Activated CD4-positive, alpha-beta memory T cell treated with anti-CD3 and anti-CD28 coated beads for 36 hours (primary cell): ENCODE measurements at regions not wholly inside any gene's neighbourhood (a gene's known extent, or its start where the extent isn't known, plus 50 kb on each side); places are given as distances from the start of the nearest gene placed in this dataset.
"Not testable (repeated sequence)": the region's sequence is repeated elsewhere in the genome, so short reads cannot be mapped to it uniquely, and the experiment has no call there.

Source experiments
- CTCF ChIA-PET: fragments of 350-600 bp; sonication (Branson Sonifier 250); formaldehyde crosslinking; loops from one replicate; lab custom pipeline; 2021; ENCODE audit warnings: antibody characterized with exemption, inconsistent platforms; lab: Charles Lee
- POLR2A ChIA-PET: fragments of 350-600 bp; sonication (Branson Sonifier 250); formaldehyde crosslinking; loops from one replicate; lab custom pipeline; 2021; ENCODE audit warnings: antibody characterized with exemption; lab: Charles Lee
- DNase-seq: peaks from one replicate; pipeline ENCODE4 v3.0.0-alpha.2; 2020
- H3K27ac Mint-ChIP-seq: one replicate; pipeline ENCODE4 v1.8.0; 2021; ENCODE audit warnings: mixed read lengths
- H3K27me3 Mint-ChIP-seq: one replicate; pipeline ENCODE4 v1.8.0; 2021; ENCODE audit warnings: mixed read lengths
- H3K36me3 Mint-ChIP-seq: one replicate; pipeline ENCODE4 v1.8.0; 2021; ENCODE audit warnings: mixed read lengths
- H3K4me1 Mint-ChIP-seq: one replicate; pipeline ENCODE4 v1.8.0; 2021; ENCODE audit warnings: low read depth, mixed read lengths
- H3K4me3 Mint-ChIP-seq: one replicate; pipeline ENCODE4 v1.8.0; 2021; ENCODE audit warnings: mild to moderate bottlenecking, mixed read lengths
- H3K9me3 Mint-ChIP-seq: one replicate; pipeline ENCODE4 v1.8.0; 2021; ENCODE audit warnings: mixed read lengths
- intact Hi-C: fragments of 100-400 bp; cut with micrococcal nuclease; formaldehyde crosslinking; loops from one replicate; pipeline ENCODE4 v1.15.1; 2023

GRCh38 chr16:65819136-65819898 is 547.2 kb upstream of the CDH5 start:
- ChIA-PET POLR2A (no interaction called here), CTCF (no interaction called here)
- intact Hi-C loops, result no loop called here
- DNase-seq, result no peak
- Mint-ChIP-seq H3K27ac (no peak overlapping the region), H3K4me1 (no peaks in the 10 kb centered on the region), H3K9me3 (peaks cover 3% of the 10 kb centered on the region), H3K27me3 (no peaks in the 10 kb centered on the region), H3K36me3 (no peaks in the 10 kb centered on the region), H3K4me3 (no peak overlapping the region)

DNA sequence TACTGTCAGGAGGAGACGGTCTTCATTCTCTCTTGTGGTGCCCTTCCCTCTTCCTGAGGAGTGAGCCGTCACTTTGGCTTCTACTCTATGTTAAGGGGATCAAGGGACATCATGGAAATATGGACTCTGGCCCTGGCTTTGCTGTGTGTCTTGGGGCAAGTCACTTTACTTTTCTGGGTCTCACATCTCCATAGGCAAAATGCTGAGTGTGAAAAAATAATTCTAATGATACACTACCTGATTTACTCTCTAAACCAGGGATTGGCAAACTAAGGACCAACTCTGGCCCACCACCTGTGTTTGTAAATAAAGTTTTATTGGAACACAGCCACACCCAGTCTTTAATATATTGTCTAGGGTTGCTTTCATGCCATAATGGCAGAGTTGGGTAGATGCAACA is 548.7 kb upstream of the CDH5 start:
- ChIA-PET POLR2A (no interaction called here), CTCF (no interaction called here)
- peaks cover 3% of the 10 kb centered on the region for H3K9me3 Mint-ChIP-seq
- H3K27ac Mint-ChIP-seq, result no peak overlapping the region
- H3K4me3 Mint-ChIP-seq, result no peak overlapping the region
- H3K4me1 Mint-ChIP-seq, result no peaks in the 10 kb centered on the region
- H3K27me3 Mint-ChIP-seq, result no peaks in the 10 kb centered on the region
- intact Hi-C loops, result no loop called here
- H3K36me3 Mint-ChIP-seq, result no peaks in the 10 kb centered on the region
- no peak for DNase-seq

DNA sequence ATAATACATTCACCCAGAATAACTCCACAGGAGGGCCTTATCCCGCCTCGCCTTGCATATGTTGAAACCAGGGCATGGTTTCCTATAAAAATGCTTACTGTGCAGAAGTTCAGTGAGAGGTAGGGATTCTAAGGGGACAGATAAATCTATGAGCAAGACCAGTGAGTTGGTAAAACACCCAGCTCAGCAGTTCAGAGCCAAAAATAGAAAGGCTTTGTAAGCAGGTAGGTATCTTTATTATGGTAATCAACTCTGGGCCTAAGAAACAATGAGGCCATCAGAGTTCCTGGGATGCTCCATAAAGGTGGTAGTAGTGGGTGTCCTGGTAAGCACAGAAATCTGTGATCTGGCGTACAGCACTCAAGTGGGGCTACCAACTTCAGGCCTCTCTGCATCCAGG is 549.4 kb upstream of the CDH5 start:
- POLR2A ChIA-PET, result no interaction called here
- no peak overlapping the region for H3K27ac Mint-ChIP-seq
- H3K27me3 Mint-ChIP-seq, result no peaks in the 10 kb centered on the region
- DNase-seq, result no peak
- H3K36me3 Mint-ChIP-seq, result no peaks in the 10 kb centered on the region
- H3K4me3 Mint-ChIP-seq, result no peak overlapping the region
- intact Hi-C loops, result no loop called here
- CTCF ChIA-PET, result no interaction called here
- peaks cover 3% of the 10 kb centered on the region for H3K9me3 Mint-ChIP-seq
- H3K4me1 Mint-ChIP-seq, result no peaks in the 10 kb centered on the region

DNA sequence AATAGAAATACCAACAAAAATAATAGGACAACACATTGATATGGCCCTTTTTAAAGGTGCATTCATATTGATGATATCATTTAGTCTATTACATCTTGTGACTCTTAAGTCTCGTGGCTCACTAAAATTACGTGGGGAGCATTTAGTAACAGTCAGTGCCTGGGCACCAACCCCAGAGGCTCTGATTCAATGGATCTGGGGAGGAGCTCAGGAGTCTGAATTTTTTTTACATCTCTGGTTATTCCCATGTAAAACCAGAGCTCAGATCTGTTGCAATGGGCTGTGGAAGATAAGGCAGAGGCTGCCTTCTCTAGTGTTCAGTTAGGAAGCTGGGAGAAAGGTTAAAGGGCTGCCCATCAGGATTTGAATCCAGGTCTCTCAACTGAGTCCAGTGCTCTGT is 549.9 kb upstream of the CDH5 start:
- ChIA-PET CTCF (no interaction called here), POLR2A (no interaction called here)
- DNase-seq, result no peak
- H3K9me3 Mint-ChIP-seq, result peaks cover 3% of the 10 kb centered on the region
- no peaks in the 10 kb centered on the region for H3K36me3 Mint-ChIP-seq
- H3K27ac Mint-ChIP-seq, result no peak overlapping the region
- H3K4me1 Mint-ChIP-seq, result no peaks in the 10 kb centered on the region
- no peaks in the 10 kb centered on the region for H3K27me3 Mint-ChIP-seq
- H3K4me3 Mint-ChIP-seq, result no peak overlapping the region
- intact Hi-C loops, result no loop called here

DNA sequence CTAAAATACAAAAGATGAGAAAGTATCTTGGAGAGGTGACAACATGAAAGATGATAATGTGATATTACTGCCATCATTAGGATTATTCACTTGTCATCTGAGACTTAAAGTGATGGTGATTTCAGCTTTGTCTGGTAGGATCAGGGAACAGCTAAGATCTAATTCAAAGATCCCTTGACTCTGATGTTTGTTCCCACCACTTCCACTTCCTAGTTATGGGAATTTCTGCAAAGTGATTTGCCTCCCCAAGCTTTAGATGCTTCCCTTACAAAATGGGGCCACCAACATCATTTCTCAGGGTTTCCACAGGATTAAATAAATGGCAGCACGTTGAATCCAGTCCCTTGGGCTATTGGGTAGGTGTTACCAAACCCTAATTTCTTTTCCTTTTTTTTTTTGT is 550.8 kb upstream of the CDH5 start:
- POLR2A ChIA-PET, result no interaction called here
- H3K27ac Mint-ChIP-seq, result no peak overlapping the region
- H3K4me3 Mint-ChIP-seq, result no peak overlapping the region
- no peaks in the 10 kb centered on the region for H3K4me1 Mint-ChIP-seq
- intact Hi-C loops, result no loop called here
- CTCF ChIA-PET, result no interaction called here
- DNase-seq, result no peak
- H3K36me3 Mint-ChIP-seq, result no peaks in the 10 kb centered on the region
- H3K27me3 Mint-ChIP-seq, result no peaks in the 10 kb centered on the region
- H3K9me3 Mint-ChIP-seq, result peaks cover 3% of the 10 kb centered on the region

GRCh38 chr16:65813879-65814278 is 552.6 kb upstream of the CDH5 start:
- CTCF ChIA-PET, H3K36me3 Mint-ChIP-seq, H3K4me3 Mint-ChIP-seq, DNase-seq, H3K27me3 Mint-ChIP-seq, POLR2A ChIA-PET, H3K27ac Mint-ChIP-seq, H3K4me1 Mint-ChIP-seq, intact Hi-C loops, H3K9me3 Mint-ChIP-seq: not testable (repeated sequence)

GRCh38 chr16:65809627-65810026 is 556.9 kb upstream of the CDH5 start:
- H3K4me1 Mint-ChIP-seq, result no peaks in the 10 kb centered on the region
- no peaks in the 10 kb centered on the region for H3K36me3 Mint-ChIP-seq
- intact Hi-C loops, result no loop called here
- ChIA-PET POLR2A (interaction anchor here (0.6 kb wide), 1 partner anchor 193 kb away, joined by 3 read pairs; no protein-coding TSS in a partner anchor), CTCF (no interaction called here)
- H3K9me3 Mint-ChIP-seq, result no peaks in the 10 kb centered on the region
- no peak for DNase-seq
- no peaks in the 10 kb centered on the region for H3K27me3 Mint-ChIP-seq
- H3K4me3 Mint-ChIP-seq, result no peak overlapping the region
- no peak overlapping the region for H3K27ac Mint-ChIP-seq

DNA sequence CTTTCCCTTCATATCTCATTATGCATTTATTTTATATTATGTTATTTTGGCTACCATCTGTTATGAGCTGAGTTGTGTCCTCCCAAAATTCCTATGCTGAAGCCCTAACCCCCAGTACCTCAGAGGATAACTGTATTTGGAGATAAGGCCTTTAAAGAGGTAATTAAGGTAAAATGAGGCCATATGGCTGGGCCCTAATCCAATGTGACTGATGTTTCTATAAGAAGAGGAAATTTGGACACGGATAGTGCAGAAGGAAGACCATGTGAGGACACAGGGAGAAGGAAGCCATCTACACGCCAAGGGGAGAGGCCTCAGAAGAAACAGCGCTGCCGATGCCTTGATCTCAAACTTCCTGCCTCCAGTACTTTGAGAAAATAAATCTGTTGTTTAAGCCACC is 557.7 kb upstream of the CDH5 start:
- Mint-ChIP-seq H3K27ac (no peak overlapping the region), H3K4me1 (no peaks in the 10 kb centered on the region), H3K9me3 (no peaks in the 10 kb centered on the region), H3K4me3 (no peak overlapping the region), H3K36me3 (no peaks in the 10 kb centered on the region), H3K27me3 (no peaks in the 10 kb centered on the region)
- intact Hi-C loops, result no loop called here
- POLR2A ChIA-PET, result no interaction called here
- CTCF ChIA-PET, result no interaction called here
- no peak for DNase-seq

DNA sequence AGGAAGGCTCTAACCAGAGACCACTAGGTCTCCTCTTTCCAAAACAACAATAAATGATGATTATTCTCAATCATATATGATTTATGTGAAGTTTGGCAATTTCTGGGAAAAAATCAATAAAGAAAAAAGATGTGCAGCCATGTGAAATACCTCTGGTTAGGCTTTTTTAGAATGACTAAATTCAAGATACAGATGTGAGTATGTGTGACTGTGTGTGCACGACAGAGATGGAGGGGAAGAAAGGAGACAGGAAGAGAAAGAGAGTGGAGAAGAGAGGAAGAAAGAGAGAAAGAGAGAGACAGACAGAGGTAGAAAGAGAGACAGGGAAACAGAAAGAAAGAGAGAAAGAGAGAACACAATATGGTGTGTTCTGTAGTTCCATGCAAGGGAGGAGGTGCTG is 558.6 kb upstream of the CDH5 start:
- POLR2A ChIA-PET, result no interaction called here
- H3K27ac Mint-ChIP-seq, result no peak overlapping the region

GRCh38 chr16:65805704-65806103 is 560.8 kb upstream of the CDH5 start:
- CTCF ChIA-PET, H3K36me3 Mint-ChIP-seq, H3K27ac Mint-ChIP-seq, intact Hi-C loops, H3K4me3 Mint-ChIP-seq, H3K4me1 Mint-ChIP-seq, DNase-seq, POLR2A ChIA-PET, H3K27me3 Mint-ChIP-seq, H3K9me3 Mint-ChIP-seq: not testable (repeated sequence)

More for the DNA sequence above, 558.6 kb upstream of the CDH5 start:
- no peak overlapping the region for H3K4me3 Mint-ChIP-seq
- no peaks in the 10 kb centered on the region for H3K4me1 Mint-ChIP-seq
- CTCF ChIA-PET, result no interaction called here
- intact Hi-C loops, result no loop called here
- no peak for DNase-seq
- H3K27me3 Mint-ChIP-seq, result no peaks in the 10 kb centered on the region
- no peaks in the 10 kb centered on the region for H3K9me3 Mint-ChIP-seq
- no peaks in the 10 kb centered on the region for H3K36me3 Mint-ChIP-seq

DNA sequence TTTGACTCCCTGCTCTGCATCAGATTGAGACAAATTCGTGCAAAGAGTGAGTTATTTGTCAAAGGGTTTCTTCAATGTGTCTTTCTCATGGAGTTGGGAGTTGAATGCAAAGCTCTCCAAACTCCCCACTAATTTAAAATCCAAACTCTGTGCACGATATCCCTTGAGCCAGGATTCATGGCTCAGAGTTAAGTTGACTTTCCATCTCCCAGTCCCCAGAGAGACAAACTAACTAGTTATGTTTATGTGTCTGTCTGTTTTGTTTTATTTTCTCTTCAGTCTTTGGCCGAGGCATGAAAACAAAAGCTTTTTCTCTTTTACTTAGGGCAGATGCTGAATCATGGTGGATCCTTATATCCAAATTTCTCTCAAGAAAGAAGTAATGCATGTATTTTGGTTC is 570.0 kb upstream of the CDH5 start:
- DNase-seq, result no peak
- CTCF ChIA-PET, result no interaction called here
- H3K27ac Mint-ChIP-seq, result no peak overlapping the region
- H3K36me3 Mint-ChIP-seq, result no peaks in the 10 kb centered on the region
- no peaks in the 10 kb centered on the region for H3K27me3 Mint-ChIP-seq
- H3K4me3 Mint-ChIP-seq, result no peak overlapping the region
- POLR2A ChIA-PET, result no interaction called here
- intact Hi-C loops, result no loop called here
- H3K4me1 Mint-ChIP-seq, result no peaks in the 10 kb centered on the region
- H3K9me3 Mint-ChIP-seq, result no peaks in the 10 kb centered on the region

GRCh38 chr16:65794973-65795372 is 571.5 kb upstream of the CDH5 start:
- no peak for DNase-seq

GRCh38 chr16:65793781-65794180 is 572.7 kb upstream of the CDH5 start:
- no peaks in the 10 kb centered on the region for H3K27me3 Mint-ChIP-seq
- no peaks in the 10 kb centered on the region for H3K36me3 Mint-ChIP-seq
- intact Hi-C loops, result no loop called here
- ChIA-PET CTCF (no interaction called here), POLR2A (no interaction called here)
- H3K27ac Mint-ChIP-seq, result no peak overlapping the region
- no peak overlapping the region for H3K4me3 Mint-ChIP-seq
- DNase-seq, result no peak
- H3K9me3 Mint-ChIP-seq, result no peaks in the 10 kb centered on the region
- no peaks in the 10 kb centered on the region for H3K4me1 Mint-ChIP-seq

More at GRCh38 chr16:65794973-65795372, 571.5 kb upstream of the CDH5 start:
- Mint-ChIP-seq H3K4me3 (no peak overlapping the region), H3K4me1 (no peaks in the 10 kb centered on the region), H3K9me3 (no peaks in the 10 kb centered on the region), H3K27ac (no peak overlapping the region), H3K36me3 (no peaks in the 10 kb centered on the region), H3K27me3 (no peaks in the 10 kb centered on the region)
- ChIA-PET POLR2A (no interaction called here), CTCF (no interaction called here)
- intact Hi-C loops, result no loop called here
